ENCODE measurements at regions not wholly inside any gene's neighbourhood (a gene's known extent, or its start where the extent isn't known, plus 50 kb on each side); places are given as distances from the start of the nearest gene placed in this dataset.

DNA sequence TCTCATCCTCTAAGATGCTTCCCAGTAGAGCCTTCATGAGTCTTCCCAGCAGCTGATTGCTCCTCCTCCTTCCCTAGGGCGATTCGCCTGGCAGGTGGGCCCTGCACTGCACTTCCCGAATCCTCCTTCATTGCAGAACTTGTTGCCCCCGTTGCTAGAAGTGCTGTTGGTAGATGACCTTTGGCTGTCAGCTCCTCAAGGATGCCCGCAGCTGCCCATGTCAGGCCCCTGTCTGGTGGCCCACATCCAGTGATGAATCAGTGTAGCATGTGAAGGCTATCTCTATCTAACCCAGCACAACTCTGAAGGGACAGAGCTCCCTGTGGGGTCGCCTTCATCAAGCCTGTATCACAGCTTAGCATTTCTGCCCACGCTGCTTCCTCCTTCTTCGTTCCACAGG, 52.1 kb upstream of the F3 start:
- WGBS = 88% methylated on average over 8 of the region's 8 CpGs
- no peak overlapping the region for H3K4me3 ChIP-seq (ENCODE audit: low read length in 2 of 2)
- no peaks in the 10 kb centered on the region for H3K36me3 ChIP-seq (ENCODE audit: control insufficient read depth in 2 of 2, insufficient read depth in 2 of 2, low read length in 1 of 2)
- H3K27me3 ChIP-seq (ENCODE audit: control insufficient read depth in 2 of 2, insufficient read depth in 1 of 2, low read length in 1 of 2) = no peaks in the 10 kb centered on the region
- no peak overlapping the region for H3K27ac ChIP-seq (ENCODE audit: low read depth in 1 of 2, low read length in 1 of 2)
- no peaks in the 10 kb centered on the region for H3K9me3 ChIP-seq (ENCODE audit: control insufficient read depth in 2 of 2, insufficient read depth in 1 of 2, low read length in 1 of 2)
- H3K4me1 ChIP-seq (ENCODE audit: control insufficient read depth in 2 of 2, insufficient read depth in 2 of 2, low read length in 2 of 2) = no peaks in the 10 kb centered on the region
- DNase-seq (ENCODE audit: low read depth in 6 of 9, low spot score in 9 of 9) = no peak

DNA sequence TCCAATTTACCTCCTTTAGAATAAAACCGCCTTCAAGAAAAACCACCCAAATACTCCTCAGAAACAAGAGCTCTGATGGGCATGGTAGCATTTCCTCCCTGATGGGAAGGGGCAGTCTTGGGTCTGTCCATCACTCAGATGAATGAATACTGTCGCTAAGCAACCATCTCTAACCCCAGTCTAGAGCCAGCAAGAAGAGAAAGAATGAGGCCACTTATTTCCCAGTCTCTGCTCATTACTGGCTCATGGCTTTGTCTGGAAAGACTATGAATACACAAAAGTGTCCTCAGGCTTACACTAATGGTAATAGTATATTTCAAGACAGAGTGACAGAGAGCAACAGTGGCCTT, 51.0 kb upstream of the F3 start:
- Histone ChIP-seq H3K9me3 (ENCODE audit: control insufficient read depth in 2 of 2, insufficient read depth in 1 of 2, low read length in 1 of 2) (no peaks in the 10 kb centered on the region), H3K4me1 (ENCODE audit: control insufficient read depth in 2 of 2, insufficient read depth in 2 of 2, low read length in 2 of 2) (no peaks in the 10 kb centered on the region), H3K27ac (ENCODE audit: low read depth in 1 of 2, low read length in 1 of 2) (no peak overlapping the region), H3K4me3 (ENCODE audit: low read length in 2 of 2) (no peak overlapping the region), H3K36me3 (ENCODE audit: control insufficient read depth in 2 of 2, insufficient read depth in 2 of 2, low read length in 1 of 2) (no peaks in the 10 kb centered on the region), H3K27me3 (ENCODE audit: control insufficient read depth in 2 of 2, insufficient read depth in 1 of 2, low read length in 1 of 2) (no peaks in the 10 kb centered on the region)
- no peak for DNase-seq (ENCODE audit: low read depth in 6 of 9, low spot score in 9 of 9)
- WGBS = 100% methylated on average over 2 of the region's 2 CpGs

DNA sequence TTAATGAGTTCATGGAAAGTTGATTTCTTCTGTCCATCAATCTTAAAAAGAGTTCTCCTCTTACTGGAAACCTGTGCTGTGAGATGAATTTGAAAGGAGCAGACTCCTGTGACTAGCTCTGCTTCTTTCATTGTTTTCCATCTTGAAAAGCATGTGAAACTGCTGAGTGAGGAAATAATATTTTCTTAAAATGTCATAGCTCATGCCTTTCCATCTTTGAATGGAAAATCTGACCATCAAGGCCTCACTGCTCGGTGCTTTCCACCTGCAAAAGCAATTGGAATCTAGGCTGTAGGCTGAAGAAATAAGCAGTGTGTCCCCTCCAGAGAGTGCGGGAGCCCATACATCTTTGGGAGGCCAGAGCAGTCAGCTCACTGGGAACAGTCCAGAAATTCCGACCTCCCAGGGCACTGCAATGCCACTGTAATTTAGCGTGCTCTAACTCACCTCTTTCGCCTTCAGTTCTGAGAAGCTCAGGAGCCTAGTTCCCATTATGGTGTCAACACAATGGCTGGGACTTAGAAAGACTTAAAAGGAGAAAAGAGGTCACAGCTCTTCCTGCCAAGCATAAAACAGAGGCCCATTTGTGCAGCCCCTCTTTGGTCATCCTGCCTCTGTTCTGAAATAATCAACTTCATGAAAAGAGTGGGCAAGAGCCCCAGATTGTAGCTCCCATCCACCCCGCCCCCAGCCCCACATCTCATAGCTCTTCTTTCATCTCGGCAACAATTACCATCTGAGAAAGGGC, 50.4 kb upstream of the F3 start:
- H3K27ac ChIP-seq (ENCODE audit: low read depth in 1 of 2, low read length in 1 of 2) = no peak overlapping the region
- H3K4me1 ChIP-seq (ENCODE audit: control insufficient read depth in 2 of 2, insufficient read depth in 2 of 2, low read length in 2 of 2) = no peaks in the 10 kb centered on the region
- H3K4me3 ChIP-seq (ENCODE audit: low read length in 2 of 2) = no peak overlapping the region
- WGBS = 97% methylated on average over 7 of the region's 7 CpGs
- H3K9me3 ChIP-seq (ENCODE audit: control insufficient read depth in 2 of 2, insufficient read depth in 1 of 2, low read length in 1 of 2) = no peaks in the 10 kb centered on the region
- H3K36me3 ChIP-seq (ENCODE audit: control insufficient read depth in 2 of 2, insufficient read depth in 2 of 2, low read length in 1 of 2) = no peaks in the 10 kb centered on the region
- no peak for DNase-seq (ENCODE audit: low read depth in 6 of 9, low spot score in 9 of 9)
- H3K27me3 ChIP-seq (ENCODE audit: control insufficient read depth in 2 of 2, insufficient read depth in 1 of 2, low read length in 1 of 2) = no peaks in the 10 kb centered on the region

Measured in thymus (tissue), 11 donors.